Endodermal cell (in vitro differentiated cells): ENCODE measurements at regions not wholly inside any gene's neighbourhood (a gene's known extent, or its start where the extent isn't known, plus 50 kb on each side); places are given as distances from the start of the nearest gene placed in this dataset.

Source experiments
- DNase-seq: peaks from one replicate; pipeline ENCODE4 v3.0.0-alpha.2; 2017
- H3K27ac ChIP-seq: 2 replicates; pipeline ENCODE4 v1.5.1; 2013; ENCODE audit warnings: mild to moderate bottlenecking, low read depth, low read length, moderate library complexity
- H3K27me3 ChIP-seq: 2 replicates; pipeline ENCODE4 v1.6.1; 2013; ENCODE audit warnings: mild to moderate bottlenecking, low read length, moderate library complexity; ENCODE audit not compliant: insufficient read depth, control insufficient read depth, poor library complexity, severe bottlenecking
- H3K36me3 ChIP-seq: 2 replicates; pipeline ENCODE4 v1.7.0; 2013; ENCODE audit warnings: mild to moderate bottlenecking, low read length, moderate library complexity; ENCODE audit not compliant: control insufficient read depth, insufficient read depth
- H3K4me1 ChIP-seq: one replicate; pipeline ENCODE4 v1.7.0; 2013; ENCODE audit warnings: low read length; ENCODE audit not compliant: control insufficient read depth, insufficient read depth
- H3K4me3 ChIP-seq: 2 replicates; pipeline ENCODE4 v1.5.1; 2013; ENCODE audit warnings: mild to moderate bottlenecking, low read length, moderate library complexity
- H3K9ac ChIP-seq: 2 replicates; pipeline ENCODE4 v1.6.1; 2013; ENCODE audit warnings: mild to moderate bottlenecking, low read length, moderate library complexity; ENCODE audit not compliant: poor library complexity, severe bottlenecking; ENCODE audit errors: extremely low read depth
- H3K9me3 ChIP-seq: 2 replicates; pipeline ENCODE4 v1.6.1; 2013; ENCODE audit warnings: mild to moderate bottlenecking, low read length, moderate library complexity; ENCODE audit not compliant: control insufficient read depth
- H3K27ac Mint-ChIP-seq: 2 replicates; pipeline ENCODE4 v1.8.0; 2020; ENCODE audit warnings: mixed read lengths
- H3K27me3 Mint-ChIP-seq: 2 replicates; pipeline ENCODE4 v1.8.0; 2021; ENCODE audit warnings: mild to moderate bottlenecking, mixed read lengths; ENCODE audit not compliant: insufficient read depth
- H3K36me3 Mint-ChIP-seq: 2 replicates; pipeline ENCODE4 v1.8.0; 2020; ENCODE audit warnings: low read depth, mixed read lengths
- H3K4me1 Mint-ChIP-seq: 2 replicates; pipeline ENCODE4 v1.8.0; 2020; ENCODE audit warnings: mixed read lengths
- H3K4me3 Mint-ChIP-seq: 2 replicates; pipeline ENCODE4 v1.8.0; 2020; ENCODE audit warnings: mild to moderate bottlenecking, moderate library complexity, mixed read lengths
- H3K9me3 Mint-ChIP-seq: 2 replicates; pipeline ENCODE4 v1.8.0; 2020; ENCODE audit warnings: mild to moderate bottlenecking, mixed read lengths
- CTCF ChIP-seq: fragments of 200-600 bp; sonication (generic); conservative IDR thresholded peaks from 2 replicates; pipeline ENCODE4 v1.5.0; 2021; ENCODE audit warnings: antibody characterized with exemption, mild to moderate bottlenecking
- WGBS, 2 experiments: methylation state at CpG; one replicate each; pipeline versions ENCODE4 v1.1.5 to v1.1.7; 2013; ENCODE audit warnings: missing lambda C conversion rate in 2 of 2, mixed read lengths in 1 of 2; ENCODE audit not compliant: insufficient coverage in 1 of 2, insufficient read length in 1 of 2; 5-methylcytosine and 5-hydroxymethylcytosine counted together

- DNase-seq, result peak; percentile 88
- no peaks in the 10 kb centered on the region for H3K36me3 ChIP-seq
- H3K9me3 ChIP-seq, result no peaks in the 10 kb centered on the region
- no peak for TF ChIP-seq CTCF
- H3K9me3 Mint-ChIP-seq, result no peaks in the 10 kb centered on the region
- peak overlapping the region; percentile 95 for H3K9ac ChIP-seq
- peaks cover 13% of the 10 kb centered on the region for H3K4me1 ChIP-seq
- no peaks in the 10 kb centered on the region for H3K36me3 Mint-ChIP-seq
- no peak overlapping the region for H3K4me3 Mint-ChIP-seq
- H3K4me1 Mint-ChIP-seq, result peaks cover 31% of the 10 kb centered on the region
- WGBS, 2 experiments, result 0 to 1% methylated on average over 31 to 43 of the region's 43 CpGs
- H3K27me3 Mint-ChIP-seq, result no peaks in the 10 kb centered on the region
- no peak overlapping the region for H3K27ac Mint-ChIP-seq
- peak overlapping the region; percentile 94 for H3K4me3 ChIP-seq
- H3K27ac ChIP-seq, result peak overlapping the region; percentile 89
- no peaks in the 10 kb centered on the region for H3K27me3 ChIP-seq
Measured at GRCh38 chr6:27133281-27134227, 113.9 kb upstream of the PRSS16 start.

- TF ChIP-seq CTCF, result no peak
- no peaks in the 10 kb centered on the region for H3K36me3 Mint-ChIP-seq
- Histone ChIP-seq H3K9ac (no peak overlapping the region), H3K4me1 (peaks cover 13% of the 10 kb centered on the region), H3K36me3 (no peaks in the 10 kb centered on the region), H3K4me3 (no peak overlapping the region), H3K27ac (no peak overlapping the region), H3K9me3 (no peaks in the 10 kb centered on the region), H3K27me3 (no peaks in the 10 kb centered on the region)
- H3K27ac Mint-ChIP-seq, result no peak overlapping the region
- no peaks in the 10 kb centered on the region for H3K9me3 Mint-ChIP-seq
- no peak overlapping the region for H3K4me3 Mint-ChIP-seq
- no peak for DNase-seq
- H3K27me3 Mint-ChIP-seq, result no peaks in the 10 kb centered on the region
- WGBS, 2 experiments, result 85 to 96% methylated on average over 2 to 3 of the region's 3 CpGs
- H3K4me1 Mint-ChIP-seq, result peaks cover 35% of the 10 kb centered on the region
Measured at GRCh38 chr6:27135087-27135657, 112.3 kb upstream of the PRSS16 start.

GRCh38 chr6:27136077-27136644 lies 111.3 kb upstream of the PRSS16 start:
- H3K27ac Mint-ChIP-seq, result peak overlapping the region; percentile 62
- Histone ChIP-seq H3K4me1 (peaks cover 9% of the 10 kb centered on the region), H3K9ac (no peak overlapping the region), H3K27me3 (no peaks in the 10 kb centered on the region), H3K9me3 (no peaks in the 10 kb centered on the region), H3K4me3 (no peak overlapping the region), H3K36me3 (no peaks in the 10 kb centered on the region), H3K27ac (no peak overlapping the region)
- peaks cover 32% of the 10 kb centered on the region for H3K4me1 Mint-ChIP-seq
- no peaks in the 10 kb centered on the region for H3K27me3 Mint-ChIP-seq
- TF ChIP-seq CTCF, result no peak
- H3K36me3 Mint-ChIP-seq, result no peaks in the 10 kb centered on the region
- no peak for DNase-seq
- 91 to 95% methylated on average over 3 to 6 of the region's 6 CpGs for WGBS, 2 experiments
- no peaks in the 10 kb centered on the region for H3K9me3 Mint-ChIP-seq
- H3K4me3 Mint-ChIP-seq, result no peak overlapping the region
